Sigmoid colon (tissue), 4 donors: ENCODE measurements at regions not wholly inside any gene's neighbourhood (a gene's known extent, or its start where the extent isn't known, plus 50 kb on each side); places are given as distances from the start of the nearest gene placed in this dataset.

Source experiments
- CTCF ChIP-seq, 4 experiments: fragments of 450-650 bp in 3 of 4; fragments of 200-600 bp in 1 of 4; IDR thresholded peaks; one replicate each; pipeline ENCODE4 v1.5.1; 2016 to 2019; ENCODE audit warnings: antibody characterized with exemption in 4 of 4, mild to moderate bottlenecking in 3 of 4, moderate library complexity in 2 of 4
- EP300 ChIP-seq, 4 donors: sonication (generic); formaldehyde crosslinking; IDR thresholded peaks; one replicate each; pipeline ENCODE4 v1.6.1; 2017; ENCODE audit warnings: antibody characterized with exemption in 4 of 4

- TF ChIP-seq CTCF (IDR thresholded peaks at IDR 0.05) (no peak), EP300 (IDR thresholded peaks at IDR 0.05) (no peak)
Measured at GRCh38 chr5:142210011-142210410, 101.4 kb downstream of the NDFIP1 start.
